ENCODE measurements at regions not wholly inside any gene's neighbourhood (a gene's known extent, or its start where the extent isn't known, plus 50 kb on each side); places are given as distances from the start of the nearest gene placed in this dataset.

- DNase-seq (ENCODE audit: low read depth) = no peak
- TF ChIP-seq, protein P1, sequence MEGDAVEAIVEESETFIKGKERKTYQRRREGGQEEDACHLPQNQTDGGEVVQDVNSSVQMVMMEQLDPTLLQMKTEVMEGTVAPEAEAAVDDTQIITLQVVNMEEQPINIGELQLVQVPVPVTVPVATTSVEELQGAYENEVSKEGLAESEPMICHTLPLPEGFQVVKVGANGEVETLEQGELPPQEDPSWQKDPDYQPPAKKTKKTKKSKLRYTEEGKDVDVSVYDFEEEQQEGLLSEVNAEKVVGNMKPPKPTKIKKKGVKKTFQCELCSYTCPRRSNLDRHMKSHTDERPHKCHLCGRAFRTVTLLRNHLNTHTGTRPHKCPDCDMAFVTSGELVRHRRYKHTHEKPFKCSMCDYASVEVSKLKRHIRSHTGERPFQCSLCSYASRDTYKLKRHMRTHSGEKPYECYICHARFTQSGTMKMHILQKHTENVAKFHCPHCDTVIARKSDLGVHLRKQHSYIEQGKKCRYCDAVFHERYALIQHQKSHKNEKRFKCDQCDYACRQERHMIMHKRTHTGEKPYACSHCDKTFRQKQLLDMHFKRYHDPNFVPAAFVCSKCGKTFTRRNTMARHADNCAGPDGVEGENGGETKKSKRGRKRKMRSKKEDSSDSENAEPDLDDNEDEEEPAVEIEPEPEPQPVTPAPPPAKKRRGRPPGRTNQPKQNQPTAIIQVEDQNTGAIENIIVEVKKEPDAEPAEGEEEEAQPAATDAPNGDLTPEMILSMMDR (conservative IDR thresholded peaks at IDR 0.05; ENCODE audit: low read depth, low read length) = no peak
Observed at GRCh38 chr1:38274974-38275373, 228.4 kb upstream of the POU3F1 start.

GRCh38 chr1:38273196-38273804, 226.7 kb upstream of the POU3F1 start:
- DNase-seq (ENCODE audit: low read depth) = no peak
- TF ChIP-seq, protein P1 (conservative IDR thresholded peaks at IDR 0.05; ENCODE audit: low read depth, low read length) = no peak
- H3K4me3 ChIP-seq (ENCODE audit: low read depth, low read length) = no peak overlapping the region

More at GRCh38 chr1:38274974-38275373, 228.4 kb upstream of the POU3F1 start:
- H3K4me3 ChIP-seq (ENCODE audit: low read depth, low read length) = no peak overlapping the region

- H3K4me3 ChIP-seq (ENCODE audit: low read depth, low read length) = no peak overlapping the region
- no peak for DNase-seq (ENCODE audit: low read depth)
- TF ChIP-seq, protein P1 (conservative IDR thresholded peaks at IDR 0.05; ENCODE audit: low read depth, low read length) = no peak
Observed at GRCh38 chr1:38272515-38272914, 225.9 kb upstream of the POU3F1 start.

GRCh38 chr1:38270849-38271633, 224.4 kb upstream of the POU3F1 start:
- TF ChIP-seq, protein P1 (conservative IDR thresholded peaks at IDR 0.05; ENCODE audit: low read depth, low read length) = no peak
- no peak for DNase-seq (ENCODE audit: low read depth)
- no peak overlapping the region for H3K4me3 ChIP-seq (ENCODE audit: low read depth, low read length)

- no peak overlapping the region for H3K4me3 ChIP-seq (ENCODE audit: low read depth, low read length)
- TF ChIP-seq, protein P1 (conservative IDR thresholded peaks at IDR 0.05; ENCODE audit: low read depth, low read length) = no peak
- no peak for DNase-seq (ENCODE audit: low read depth)
Observed at GRCh38 chr1:38269923-38270848, 223.6 kb upstream of the POU3F1 start.

GRCh38 chr1:38268226-38268625, 221.6 kb upstream of the POU3F1 start:
- TF ChIP-seq, protein P1 (conservative IDR thresholded peaks at IDR 0.05; ENCODE audit: low read depth, low read length) = no peak
- H3K4me3 ChIP-seq (ENCODE audit: low read depth, low read length) = no peak overlapping the region
- DNase-seq (ENCODE audit: low read depth) = no peak
